HuH-7 (cell line): ENCODE measurements at regions not wholly inside any gene's neighbourhood (a gene's known extent, or its start where the extent isn't known, plus 50 kb on each side); places are given as distances from the start of the nearest gene placed in this dataset.
"Not testable (repeated sequence)": the region's sequence is repeated elsewhere in the genome, so short reads cannot be mapped to it uniquely, and the experiment has no call there.

ENCODE experiments used
- DNase-seq: peaks from one replicate; pipeline ENCODE4 v3.0.0; 2011; ENCODE audit warnings: low spot score

- no peak for DNase-seq
Measured at GRCh38 chr12:34097213-34097612, 74.9 kb downstream of the ALG10 start.

- DNase-seq: no peak
Measured at GRCh38 chr12:34105392-34105933, 83.2 kb downstream of the ALG10 start.

GRCh38 chr12:34106172-34106571 lies 83.9 kb downstream of the ALG10 start:
- DNase-seq: no peak

- no peak for DNase-seq
Measured at GRCh38 chr12:34107016-34107415, 84.7 kb downstream of the ALG10 start.

- no peak for DNase-seq
Measured at GRCh38 chr12:34107781-34108404, 85.6 kb downstream of the ALG10 start.

GRCh38 chr12:34108405-34108803 lies 86.1 kb downstream of the ALG10 start:
- DNase-seq: no peak

- DNase-seq: no peak
Measured at GRCh38 chr12:34108967-34109366, 86.7 kb downstream of the ALG10 start.

- no peak for DNase-seq
Measured at GRCh38 chr12:34109390-34109789, 87.1 kb downstream of the ALG10 start.

GRCh38 chr12:34109909-34110531 lies 87.7 kb downstream of the ALG10 start:
- not testable (repeated sequence) for DNase-seq

- DNase-seq: no peak
Measured at GRCh38 chr12:34119366-34119765, 97.1 kb downstream of the ALG10 start.

GRCh38 chr12:34121360-34121759 lies 99.1 kb downstream of the ALG10 start:
- no peak for DNase-seq

GRCh38 chr12:34123092-34123491 lies 100.8 kb downstream of the ALG10 start:
- DNase-seq: peak; percentile 57

- no peak for DNase-seq
Measured at GRCh38 chr12:34124608-34125007, 102.3 kb downstream of the ALG10 start.

GRCh38 chr12:34126239-34126641 lies 103.9 kb downstream of the ALG10 start:
- DNase-seq: no peak

GRCh38 chr12:34126805-34127204 lies 104.5 kb downstream of the ALG10 start:
- DNase-seq: no peak

- not testable (repeated sequence) for DNase-seq
Measured at GRCh38 chr12:34127379-34127778, 105.1 kb downstream of the ALG10 start.

- DNase-seq: no peak
Measured at GRCh38 chr12:34142430-34142829, 120.1 kb downstream of the ALG10 start.

GRCh38 chr12:34151019-34151418 lies 128.7 kb downstream of the ALG10 start:
- no peak for DNase-seq

- DNase-seq: no peak
Measured at GRCh38 chr12:34163443-34163842, 141.1 kb downstream of the ALG10 start.

- no peak for DNase-seq
Measured at GRCh38 chr12:34166427-34167060, 144.2 kb downstream of the ALG10 start.

GRCh38 chr12:34168507-34168906 lies 146.2 kb downstream of the ALG10 start:
- not testable (repeated sequence) for DNase-seq

- no peak for DNase-seq
Measured at GRCh38 chr12:34186492-34186891, 164.2 kb downstream of the ALG10 start.

GRCh38 chr12:34188974-34189373 lies 166.7 kb downstream of the ALG10 start:
- DNase-seq: no peak
